Astrocyte (in vitro differentiated cells and primary cell): ENCODE measurements at regions not wholly inside any gene's neighbourhood (a gene's known extent, or its start where the extent isn't known, plus 50 kb on each side); places are given as distances from the start of the nearest gene placed in this dataset.

Experiments
- DNase-seq: peaks from one replicate; pipeline ENCODE4 v3.0.0-alpha.2; 2010; ENCODE audit warnings: low read depth
- FAIRE-seq: peaks from 2 replicates; lab custom pipeline; 2011; peaks lifted over from hg19 to GRCh38; lab: Jason Lieb, UNC
- H2AFZ ChIP-seq: 2 replicates; pipeline ENCODE4 v1.6.0; 2012; ENCODE audit warnings: low read depth, low read length, inconsistent platforms
- H3K27ac ChIP-seq: 2 replicates; pipeline ENCODE4 v1.5.1; 2011; ENCODE audit warnings: low read depth, low read length, inconsistent platforms
- H3K27me3 ChIP-seq: 2 replicates; pipeline ENCODE4 v1.6.0; 2011; ENCODE audit warnings: low read length, inconsistent platforms; ENCODE audit not compliant: insufficient read depth
- H3K36me3 ChIP-seq: 2 replicates; pipeline ENCODE4 v1.5.1; 2011; ENCODE audit warnings: low read length, inconsistent platforms; ENCODE audit not compliant: insufficient read depth
- H3K4me1 ChIP-seq: 2 replicates; pipeline ENCODE4 v1.5.1; 2011; ENCODE audit warnings: low read length, inconsistent platforms; ENCODE audit not compliant: insufficient read depth
- H3K4me2 ChIP-seq: 2 replicates; pipeline ENCODE4 v1.6.0; 2012; ENCODE audit warnings: low read length, inconsistent platforms
- H3K4me3 ChIP-seq: 2 replicates; pipeline ENCODE4 v1.5.1; 2011; ENCODE audit warnings: low read depth, mild to moderate bottlenecking, low read length, inconsistent platforms; ENCODE audit not compliant: insufficient read depth
- H3K79me2 ChIP-seq: 2 replicates; pipeline ENCODE4 v1.6.0; 2012; ENCODE audit warnings: mild to moderate bottlenecking, low read length, inconsistent platforms; ENCODE audit not compliant: insufficient read depth
- H3K9ac ChIP-seq: 2 replicates; pipeline ENCODE4 v1.6.0; 2012; ENCODE audit warnings: mild to moderate bottlenecking, low read length, inconsistent platforms
- H3K9me3 ChIP-seq: 2 replicates; pipeline ENCODE4 v1.5.1; 2012; ENCODE audit warnings: low read depth, mild to moderate bottlenecking, low read length, inconsistent platforms; ENCODE audit not compliant: insufficient read depth
- H4K20me1 ChIP-seq: 2 replicates; pipeline ENCODE4 v1.6.0; 2012; ENCODE audit warnings: low read length, inconsistent platforms; ENCODE audit not compliant: insufficient read depth
- H3K27ac Mint-ChIP-seq: one replicate; pipeline ENCODE4 v1.8.0; 2021; ENCODE audit warnings: mild to moderate bottlenecking, mixed read lengths; ENCODE audit not compliant: unreplicated experiment
- H3K27me3 Mint-ChIP-seq: one replicate; pipeline ENCODE4 v1.8.0; 2021; ENCODE audit warnings: low read depth, mixed read lengths; ENCODE audit not compliant: unreplicated experiment
- H3K36me3 Mint-ChIP-seq: one replicate; pipeline ENCODE4 v1.8.0; 2021; ENCODE audit warnings: low read depth, mixed read lengths; ENCODE audit not compliant: unreplicated experiment
- H3K4me1 Mint-ChIP-seq: one replicate; pipeline ENCODE4 v1.8.0; 2021; ENCODE audit warnings: low read depth, mixed read lengths; ENCODE audit not compliant: unreplicated experiment
- H3K4me3 Mint-ChIP-seq: one replicate; pipeline ENCODE4 v1.8.0; 2021; ENCODE audit warnings: mild to moderate bottlenecking, moderate library complexity, mixed read lengths; ENCODE audit not compliant: unreplicated experiment
- H3K9me3 Mint-ChIP-seq: one replicate; pipeline ENCODE4 v1.8.0; 2021; ENCODE audit warnings: mild to moderate bottlenecking, mixed read lengths; ENCODE audit not compliant: unreplicated experiment
- EZH2 ChIP-seq: IDR thresholded peaks from 2 replicates; pipeline ENCODE4 v1.6.1; 2012; ENCODE audit warnings: mild to moderate bottlenecking, low read length, inconsistent platforms; ENCODE audit not compliant: insufficient read depth
- TF ChIP-seq, protein P1 (sequence below): IDR thresholded peaks from 2 replicates; pipeline ENCODE4 v1.5.1; 2011; ENCODE audit warnings: low read depth, mild to moderate bottlenecking, inconsistent platforms, low read length, moderate library complexity; ENCODE audit not compliant: insufficient read depth

DNA sequence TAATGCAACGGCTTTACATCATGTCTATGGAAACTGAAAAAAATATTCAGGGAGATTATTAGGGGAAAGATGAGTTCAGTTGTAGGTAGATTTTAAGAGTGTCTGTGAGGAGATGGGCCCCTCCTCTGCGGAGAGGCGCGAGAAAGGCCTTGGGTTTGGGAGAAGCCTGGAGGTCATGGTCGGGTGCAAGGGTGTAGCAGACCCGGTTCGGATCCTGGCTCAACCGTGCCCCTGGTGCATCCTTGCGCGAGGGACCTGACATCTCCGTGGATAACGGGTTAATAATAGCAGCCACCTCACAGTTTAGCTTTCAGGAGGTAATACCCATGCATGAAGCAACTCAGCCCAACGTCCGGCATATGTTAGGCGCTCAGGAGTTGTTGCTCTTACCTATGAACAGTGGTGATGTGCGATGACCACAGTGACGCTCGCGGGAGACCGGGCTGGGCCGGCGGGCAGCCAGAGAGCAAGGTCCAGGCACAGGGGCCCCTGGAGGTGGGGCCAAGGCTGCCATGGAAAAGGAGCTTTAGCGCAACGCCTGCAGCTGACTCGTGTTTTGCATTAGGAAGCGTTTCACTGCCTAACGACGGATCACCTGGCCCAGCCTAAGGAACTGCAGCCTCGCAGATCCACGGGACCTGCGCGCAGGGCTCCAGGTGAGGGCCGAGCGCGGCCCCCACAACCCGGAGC lies 146.4 kb upstream of the ARID1B start:
- Histone ChIP-seq H3K27me3 (no peaks in the 10 kb centered on the region), H3K4me3 (no peak overlapping the region), H3K4me2 (no peak overlapping the region), H3K4me1 (no peaks in the 10 kb centered on the region), H3K27ac (no peak overlapping the region), H3K79me2 (no peaks in the 10 kb centered on the region), H3K36me3 (no peaks in the 10 kb centered on the region), H2AFZ (no peak overlapping the region), H4K20me1 (no peaks in the 10 kb centered on the region), H3K9me3 (no peaks in the 10 kb centered on the region), H3K9ac (no peak overlapping the region)
- H3K36me3 Mint-ChIP-seq, result peaks cover 3% of the 10 kb centered on the region
- H3K27me3 Mint-ChIP-seq, result peaks cover 4% of the 10 kb centered on the region
- no peak for TF ChIP-seq EZH2
- TF ChIP-seq, protein P1, sequence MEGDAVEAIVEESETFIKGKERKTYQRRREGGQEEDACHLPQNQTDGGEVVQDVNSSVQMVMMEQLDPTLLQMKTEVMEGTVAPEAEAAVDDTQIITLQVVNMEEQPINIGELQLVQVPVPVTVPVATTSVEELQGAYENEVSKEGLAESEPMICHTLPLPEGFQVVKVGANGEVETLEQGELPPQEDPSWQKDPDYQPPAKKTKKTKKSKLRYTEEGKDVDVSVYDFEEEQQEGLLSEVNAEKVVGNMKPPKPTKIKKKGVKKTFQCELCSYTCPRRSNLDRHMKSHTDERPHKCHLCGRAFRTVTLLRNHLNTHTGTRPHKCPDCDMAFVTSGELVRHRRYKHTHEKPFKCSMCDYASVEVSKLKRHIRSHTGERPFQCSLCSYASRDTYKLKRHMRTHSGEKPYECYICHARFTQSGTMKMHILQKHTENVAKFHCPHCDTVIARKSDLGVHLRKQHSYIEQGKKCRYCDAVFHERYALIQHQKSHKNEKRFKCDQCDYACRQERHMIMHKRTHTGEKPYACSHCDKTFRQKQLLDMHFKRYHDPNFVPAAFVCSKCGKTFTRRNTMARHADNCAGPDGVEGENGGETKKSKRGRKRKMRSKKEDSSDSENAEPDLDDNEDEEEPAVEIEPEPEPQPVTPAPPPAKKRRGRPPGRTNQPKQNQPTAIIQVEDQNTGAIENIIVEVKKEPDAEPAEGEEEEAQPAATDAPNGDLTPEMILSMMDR, result no peak
- H3K9me3 Mint-ChIP-seq, result no peaks in the 10 kb centered on the region
- DNase-seq (no peak), FAIRE-seq (no peak)
- no peak overlapping the region for H3K27ac Mint-ChIP-seq
- H3K4me3 Mint-ChIP-seq, result no peak overlapping the region
- peaks cover 3% of the 10 kb centered on the region for H3K4me1 Mint-ChIP-seq

DNA sequence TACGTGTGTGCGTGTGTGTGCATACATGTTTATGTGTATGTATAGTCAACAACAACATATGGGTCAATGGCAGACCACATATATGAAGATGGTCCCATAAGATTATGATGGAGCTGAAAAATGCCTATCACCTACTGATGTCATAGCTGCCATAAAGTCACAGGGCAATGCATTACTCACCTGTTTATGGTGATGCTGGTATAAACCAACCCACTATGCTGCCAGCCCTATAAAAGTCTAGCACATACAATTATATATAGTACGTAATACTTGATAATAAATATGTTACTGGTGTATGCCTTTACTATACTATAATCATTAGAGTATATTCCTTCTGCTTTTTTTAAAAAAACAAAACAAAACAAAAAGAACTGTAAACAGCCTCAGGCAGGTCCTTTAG lies 148.4 kb upstream of the ARID1B start:
- Histone ChIP-seq H4K20me1 (no peaks in the 10 kb centered on the region), H3K36me3 (no peaks in the 10 kb centered on the region), H3K4me1 (no peaks in the 10 kb centered on the region), H3K4me2 (no peak overlapping the region), H3K9me3 (no peaks in the 10 kb centered on the region), H3K79me2 (no peaks in the 10 kb centered on the region), H3K27me3 (no peaks in the 10 kb centered on the region), H3K9ac (no peak overlapping the region), H3K27ac (no peak overlapping the region), H3K4me3 (no peak overlapping the region), H2AFZ (no peak overlapping the region)
- TF ChIP-seq, protein P1, result no peak
- no peak for TF ChIP-seq EZH2
- no peak for FAIRE-seq
- Mint-ChIP-seq H3K27ac (no peak overlapping the region), H3K4me1 (no peaks in the 10 kb centered on the region), H3K36me3 (peaks cover 3% of the 10 kb centered on the region), H3K4me3 (no peak overlapping the region), H3K27me3 (peaks cover 4% of the 10 kb centered on the region), H3K9me3 (no peaks in the 10 kb centered on the region)
- no peak for DNase-seq

DNA sequence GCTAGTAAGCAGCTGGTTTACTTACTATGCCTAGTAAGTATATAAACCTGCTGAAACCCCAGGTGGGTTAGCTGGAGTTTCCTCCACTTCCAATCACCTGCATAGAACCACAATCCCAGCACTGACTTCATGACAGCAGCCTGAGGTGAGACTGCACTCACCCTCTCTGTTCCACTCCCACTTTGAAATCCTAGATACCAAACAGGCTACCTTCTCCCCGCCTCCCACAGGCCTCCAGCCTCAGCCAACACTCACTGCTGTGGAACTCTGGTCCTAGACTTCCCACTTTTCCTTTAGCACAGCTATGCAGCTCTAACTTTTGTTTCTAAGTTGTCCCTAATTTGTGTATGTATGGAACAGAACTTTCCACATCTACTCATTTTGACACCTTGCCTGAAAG lies 149.7 kb upstream of the ARID1B start:
- H3K9me3 Mint-ChIP-seq, result no peaks in the 10 kb centered on the region
- H3K4me3 ChIP-seq, result no peak overlapping the region
- no peak overlapping the region for H3K4me2 ChIP-seq
- no peaks in the 10 kb centered on the region for H4K20me1 ChIP-seq
- H3K79me2 ChIP-seq, result no peaks in the 10 kb centered on the region
- no peaks in the 10 kb centered on the region for H3K4me1 ChIP-seq
- H3K4me3 Mint-ChIP-seq, result no peak overlapping the region
- no peaks in the 10 kb centered on the region for H3K27me3 Mint-ChIP-seq
- H3K36me3 ChIP-seq, result no peaks in the 10 kb centered on the region
- H3K27ac ChIP-seq, result no peak overlapping the region
- no peak overlapping the region for H3K27ac Mint-ChIP-seq
- H3K36me3 Mint-ChIP-seq, result no peaks in the 10 kb centered on the region
- H3K9me3 ChIP-seq, result no peaks in the 10 kb centered on the region
- FAIRE-seq (no peak), DNase-seq (no peak)
- no peak overlapping the region for H3K9ac ChIP-seq
- H3K4me1 Mint-ChIP-seq, result no peaks in the 10 kb centered on the region
- H3K27me3 ChIP-seq, result no peaks in the 10 kb centered on the region
- no peak for TF ChIP-seq EZH2
- TF ChIP-seq, protein P1, result no peak
- no peak overlapping the region for H2AFZ ChIP-seq
